IMR-90 (cell line): ENCODE measurements at regions not wholly inside any gene's neighbourhood (a gene's known extent, or its start where the extent isn't known, plus 50 kb on each side); places are given as distances from the start of the nearest gene placed in this dataset.

Source experiments
- ATAC-seq: fragments of 200-7000 bp; cut with Tn5 transposase; 2 replicates; pipeline ENCODE4 v1.9.1; 2020; ENCODE audit warnings: low read depth, mild to moderate bottlenecking, moderate library complexity
- BruUV-seq: library from RNA; stranded (reverse); fragments of 400-500 nt; replicated peaks from 2 replicates; lab custom pipeline; 2021; lab: Mats Ljungman, UMichigan
- CTCF ChIA-PET: fragments of 300-600 bp; formaldehyde crosslinking; extraction: SDS; loops from one replicate; lab custom pipeline; 2021; ENCODE audit warnings: antibody characterized with exemption; lab: Yijun Ruan, JAX
- POLR2A ChIA-PET: fragments of 300-600 bp; sonication (Branson Sonifier 250); formaldehyde crosslinking; loops from one replicate; lab custom pipeline; 2022; ENCODE audit warnings: antibody characterized with exemption; ENCODE audit not compliant: unreplicated experiment; lab: Charles Lee
- DNase-seq: peaks from one replicate; pipeline ENCODE4 v3.0.0; 2013
- H2AFZ ChIP-seq: replicated peaks from 2 replicates; pipeline ENCODE3; 2013; ENCODE audit warnings: low read length, mild to moderate bottlenecking; ENCODE audit not compliant: poor library complexity
- H2AK5ac ChIP-seq: 2 replicates; pipeline ENCODE4 v1.6.1; 2013; ENCODE audit warnings: low read depth, low read length, inconsistent platforms
- H2AK9ac ChIP-seq: replicated peaks from 2 replicates; pipeline ENCODE3; 2013; ENCODE audit warnings: mild to moderate bottlenecking, low read depth, low read length, moderate library complexity; ENCODE audit not compliant: poor library complexity
- H2BK120ac ChIP-seq: 2 replicates; pipeline ENCODE4 v1.6.1; 2013; ENCODE audit warnings: low read depth, low read length, inconsistent platforms
- H2BK15ac ChIP-seq: 3 replicates; pipeline ENCODE4 v1.6.1; 2013; ENCODE audit warnings: low read depth, low read length, inconsistent platforms
- H2BK20ac ChIP-seq: 2 replicates; pipeline ENCODE4 v1.6.1; 2013; ENCODE audit warnings: low read depth, mild to moderate bottlenecking, inconsistent platforms, low read length, moderate library complexity
- H2BK5ac ChIP-seq: 2 replicates; pipeline ENCODE4 v1.6.1; 2013; ENCODE audit warnings: mild to moderate bottlenecking, low read depth, low read length, inconsistent platforms; ENCODE audit not compliant: poor library complexity, severe bottlenecking
- H3K14ac ChIP-seq: replicated peaks from 2 replicates; pipeline ENCODE4 v1.6.1; 2013; ENCODE audit warnings: low read depth, low read length, inconsistent platforms
- H3K18ac ChIP-seq: 2 replicates; pipeline ENCODE4 v1.6.1; 2013; ENCODE audit warnings: low read depth, low read length, control low read depth
- H3K23ac ChIP-seq: 2 replicates; pipeline ENCODE4 v1.6.1; 2013; ENCODE audit warnings: low read depth, low read length, inconsistent platforms
- H3K27ac ChIP-seq: 2 replicates; pipeline ENCODE4 v1.5.1; 2013; ENCODE audit warnings: mild to moderate bottlenecking, control low read depth, low read length; ENCODE audit not compliant: insufficient read depth
- H3K27me3 ChIP-seq: 2 replicates; pipeline ENCODE4 v1.6.1; 2013; ENCODE audit warnings: low read length; ENCODE audit not compliant: control insufficient read depth, insufficient read depth
- H3K36me3 ChIP-seq: 2 replicates; pipeline ENCODE4 v1.6.1; 2013; ENCODE audit warnings: low read length, mixed read lengths; ENCODE audit not compliant: control insufficient read depth, insufficient read depth
- H3K4ac ChIP-seq: 2 replicates; pipeline ENCODE4 v1.6.1; 2013; ENCODE audit warnings: low read depth, low read length, inconsistent platforms
- H3K4me1 ChIP-seq: 2 replicates; pipeline ENCODE4 v1.6.1; 2013; ENCODE audit warnings: low read length, mixed read lengths; ENCODE audit not compliant: control insufficient read depth, insufficient read depth
- H3K4me2 ChIP-seq: 2 replicates; pipeline ENCODE4 v1.6.1; 2013; ENCODE audit warnings: low read depth, mild to moderate bottlenecking, control low read depth, low read length, moderate library complexity
- H3K4me3 ChIP-seq: 2 replicates; pipeline ENCODE4 v1.5.1; 2013; ENCODE audit warnings: low read depth, mild to moderate bottlenecking, control low read depth, low read length, moderate library complexity; ENCODE audit not compliant: insufficient read depth
- H3K56ac ChIP-seq: 2 replicates; pipeline ENCODE4 v1.6.1; 2013; ENCODE audit warnings: low read length, inconsistent platforms; ENCODE audit not compliant: insufficient read depth; ENCODE audit errors: extremely low read depth
- H3K79me1 ChIP-seq, 2 experiments: 2 replicates each; pipeline ENCODE4 v1.6.1; 2013; ENCODE audit warnings: low read length in 2 of 2, inconsistent platforms in 1 of 2, low read depth in 1 of 2
- H3K9ac ChIP-seq: 2 replicates; pipeline ENCODE4 v1.6.1; 2013; ENCODE audit warnings: low read depth, low read length, control low read depth
- H3K9me1 ChIP-seq: 2 replicates; pipeline ENCODE4 v1.6.1; 2013; ENCODE audit warnings: low read length, inconsistent platforms; ENCODE audit not compliant: insufficient read depth
- H3K9me3 ChIP-seq: 2 replicates; pipeline ENCODE4 v1.6.1; 2013; ENCODE audit warnings: low read length; ENCODE audit not compliant: control insufficient read depth, insufficient read depth
- H4K20me1 ChIP-seq: 2 replicates; pipeline ENCODE4 v1.6.1; 2013; ENCODE audit warnings: low read length, inconsistent platforms; ENCODE audit not compliant: insufficient read depth
- H4K5ac ChIP-seq: 2 replicates; pipeline ENCODE4 v1.6.1; 2013; ENCODE audit warnings: mild to moderate bottlenecking, low read depth, low read length, control low read depth
- H4K8ac ChIP-seq, 2 experiments: 2 replicates each; pipeline ENCODE4 v1.6.1; 2013; ENCODE audit warnings: low read depth in 2 of 2, low read length in 2 of 2, control low read depth in 1 of 2, inconsistent platforms in 1 of 2
- H4K91ac ChIP-seq: 2 replicates; pipeline ENCODE4 v1.6.1; 2013; ENCODE audit warnings: low read depth, low read length, inconsistent platforms; ENCODE audit not compliant: insufficient read depth
- CEBPB ChIP-seq: IDR thresholded peaks from 2 replicates; pipeline ENCODE4 v1.6.1; 2012; ENCODE audit warnings: low read depth, low read length, improper control_type of control experiment
- ELK1 ChIP-seq: fragments of 150-350 bp; IDR thresholded peaks from 2 replicates; pipeline ENCODE4 v1.6.1; 2016; ENCODE audit warnings: low read depth, mild to moderate bottlenecking, low read length, moderate library complexity, borderline replicate concordance
- FOS ChIP-seq: fragments of 150-350 bp; IDR thresholded peaks from 2 replicates; pipeline ENCODE4 v1.6.1; 2016; ENCODE audit warnings: low read depth, low read length
- MAFK ChIP-seq: IDR thresholded peaks from 2 replicates; pipeline ENCODE4 v1.6.1; 2012; ENCODE audit warnings: low read depth, low read length, improper control_type of control experiment
- MAZ ChIP-seq: IDR thresholded peaks from 2 replicates; pipeline ENCODE4 v1.6.1; 2012; ENCODE audit warnings: low read depth, mild to moderate bottlenecking, low read length, improper control_type of control experiment, moderate library complexity, borderline replicate concordance
- MXI1 ChIP-seq: IDR thresholded peaks from 2 replicates; pipeline ENCODE4 v1.6.1; 2012; ENCODE audit warnings: low read depth, mild to moderate bottlenecking, low read length, moderate library complexity, borderline replicate concordance
- NFE2L2 ChIP-seq: fragments of 150-350 bp; IDR thresholded peaks from 2 replicates; pipeline ENCODE4 v1.6.1; 2016; ENCODE audit warnings: low read depth, mild to moderate bottlenecking, low read length
- POLR2A ChIP-seq: IDR thresholded peaks from 2 replicates; pipeline ENCODE4 v1.6.1; 2012; ENCODE audit warnings: mild to moderate bottlenecking, low read depth, low read length
- RAD21 ChIP-seq: IDR thresholded peaks from 2 replicates; pipeline ENCODE4 v1.6.1; 2012; ENCODE audit warnings: low read length, improper control_type of control experiment
- RFX5 ChIP-seq: IDR thresholded peaks from 2 replicates; pipeline ENCODE4 v1.8.0; 2012; ENCODE audit warnings: low read depth, mild to moderate bottlenecking, low read length, moderate library complexity
- SMC3 ChIP-seq: fragments of 150-350 bp; IDR thresholded peaks from 2 replicates; pipeline ENCODE4 v1.6.1; 2016; ENCODE audit warnings: low read depth, mild to moderate bottlenecking, antibody characterized with exemption, low read length, moderate library complexity
- USF2 ChIP-seq: fragments of 150-350 bp; IDR thresholded peaks from 2 replicates; pipeline ENCODE4 v1.6.1; 2017; ENCODE audit warnings: mild to moderate bottlenecking, antibody characterized with exemption, low read length, low read depth
- WGBS, 2 experiments: methylation state at CpG; one replicate each; pipeline versions ENCODE4 v1.1.5 to v1.1.7; 2013; ENCODE audit warnings: missing lambda C conversion rate in 2 of 2; ENCODE audit not compliant: insufficient read length in 1 of 2; ENCODE audit errors: extremely low coverage in 2 of 2; 5-methylcytosine and 5-hydroxymethylcytosine counted together
- dilution Hi-C: fragments of 300-500 bp; cut with HindIII; formaldehyde crosslinking; loops from one replicate; pipeline ENCODE4 v1.14.3; 2018; ENCODE audit warnings: low sequenced_read_pairs; ENCODE audit not compliant: unreplicated experiment
- in situ Hi-C: fragments of 300-500 bp; cut with MboI; formaldehyde crosslinking; loops from 3 replicates; pipeline ENCODE4 v1.14.3; 2019; ENCODE audit warnings: low sequenced_read_pairs, inconsistent platforms, mixed read lengths
- intact Hi-C: fragments of 100-400 bp; cut with micrococcal nuclease; formaldehyde crosslinking; loops from 2 replicates; pipeline ENCODE4 v1.10.0; 2022
- TF ChIP-seq, protein P1 (sequence below): conservative IDR thresholded peaks from 2 replicates; pipeline ENCODE4 v1.5.1; 2012; ENCODE audit warnings: mild to moderate bottlenecking, low read depth, low read length, improper control_type of control experiment

DNA sequence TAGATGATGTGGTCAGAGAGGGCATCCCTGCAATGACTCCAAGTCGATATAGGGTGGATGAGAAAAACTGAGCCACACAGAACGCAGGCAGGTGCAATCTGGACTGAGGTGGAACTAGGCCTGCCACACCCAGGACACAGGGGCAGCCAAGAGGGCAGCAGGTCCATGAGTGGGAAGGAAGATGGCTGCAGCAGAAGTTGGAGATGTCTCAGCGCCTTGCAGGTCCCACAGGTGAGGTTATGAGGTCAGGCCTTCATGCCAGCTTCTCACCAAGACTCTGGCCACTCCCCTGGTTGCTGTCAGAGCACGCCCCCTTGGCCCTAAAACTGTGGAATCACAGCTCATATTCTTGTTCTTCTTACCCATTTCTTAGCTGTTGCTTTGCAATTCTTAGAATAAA, 147.7 kb upstream of the VSTM2B start:
- Histone ChIP-seq H2AK9ac (no peak overlapping the region), H2AFZ (no peak overlapping the region), H3K9ac (no peak overlapping the region), H4K5ac (no peak overlapping the region), H4K91ac (no peak overlapping the region), H3K79me1 (no peaks in the 10 kb centered on the region), H2AK5ac (no peak overlapping the region), H3K14ac (no peak overlapping the region), H3K4me1 (no peaks in the 10 kb centered on the region), H3K9me3 (peaks cover 16% of the 10 kb centered on the region), H3K9me1 (no peaks in the 10 kb centered on the region), H4K8ac (no peak overlapping the region), H3K56ac (no peak overlapping the region), H3K4me2 (no peak overlapping the region), H3K23ac (no peak overlapping the region), H3K4ac (no peak overlapping the region), H2BK15ac (no peak overlapping the region), H4K20me1 (no peaks in the 10 kb centered on the region), H3K4me3 (no peak overlapping the region), H2BK5ac (no peak overlapping the region), H3K27me3 (no peaks in the 10 kb centered on the region), H2BK120ac (no peak overlapping the region), H3K36me3 (no peaks in the 10 kb centered on the region), H3K27ac (no peak overlapping the region), H2BK20ac (no peak overlapping the region), H3K18ac (no peak overlapping the region)
- ATAC-seq: no peak
- ChIA-PET POLR2A (no interaction called here), CTCF (no interaction called here)
- dilution Hi-C loops (no loop called here), in situ Hi-C loops (no loop called here), intact Hi-C loops (no loop called here)
- BruUV-seq: no TSS peak
- no peak for DNase-seq
- TF ChIP-seq SMC3 (no peak), MAZ (no peak), CEBPB (no peak), MXI1 (no peak), ELK1 (no peak), FOS (no peak), MAFK (no peak), USF2 (no peak), RFX5 (no peak), POLR2A (no peak), RAD21 (no peak), NFE2L2 (no peak)
- TF ChIP-seq, protein P1, sequence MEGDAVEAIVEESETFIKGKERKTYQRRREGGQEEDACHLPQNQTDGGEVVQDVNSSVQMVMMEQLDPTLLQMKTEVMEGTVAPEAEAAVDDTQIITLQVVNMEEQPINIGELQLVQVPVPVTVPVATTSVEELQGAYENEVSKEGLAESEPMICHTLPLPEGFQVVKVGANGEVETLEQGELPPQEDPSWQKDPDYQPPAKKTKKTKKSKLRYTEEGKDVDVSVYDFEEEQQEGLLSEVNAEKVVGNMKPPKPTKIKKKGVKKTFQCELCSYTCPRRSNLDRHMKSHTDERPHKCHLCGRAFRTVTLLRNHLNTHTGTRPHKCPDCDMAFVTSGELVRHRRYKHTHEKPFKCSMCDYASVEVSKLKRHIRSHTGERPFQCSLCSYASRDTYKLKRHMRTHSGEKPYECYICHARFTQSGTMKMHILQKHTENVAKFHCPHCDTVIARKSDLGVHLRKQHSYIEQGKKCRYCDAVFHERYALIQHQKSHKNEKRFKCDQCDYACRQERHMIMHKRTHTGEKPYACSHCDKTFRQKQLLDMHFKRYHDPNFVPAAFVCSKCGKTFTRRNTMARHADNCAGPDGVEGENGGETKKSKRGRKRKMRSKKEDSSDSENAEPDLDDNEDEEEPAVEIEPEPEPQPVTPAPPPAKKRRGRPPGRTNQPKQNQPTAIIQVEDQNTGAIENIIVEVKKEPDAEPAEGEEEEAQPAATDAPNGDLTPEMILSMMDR: no peak
- 22% methylated on average over 2 of the region's 4 CpGs; no CpG with 5 or more reads in 1 of the 2 experiments for WGBS, 2 experiments
